HG03469 (cell line): ENCODE measurements at regions not wholly inside any gene's neighbourhood (a gene's known extent, or its start where the extent isn't known, plus 50 kb on each side); places are given as distances from the start of the nearest gene placed in this dataset.

ENCODE experiments used
- ATAC-seq: cut with Tn5 transposase; IDR thresholded peaks from one replicate; pipeline ENCODE4 v1.9.1; 2021; ENCODE audit warnings: mild to moderate bottlenecking, moderate library complexity, moderate number of reproducible peaks; ENCODE audit not compliant: unreplicated experiment

- no peak for ATAC-seq
Observed at GRCh38 chr13:74683411-74683810, 549.2 kb upstream of the KLF12 start.

- ATAC-seq = no peak
Observed at GRCh38 chr13:74682746-74683145, 548.5 kb upstream of the KLF12 start.

GRCh38 chr13:74681891-74682290, 547.7 kb upstream of the KLF12 start:
- no peak for ATAC-seq

GRCh38 chr13:74678308-74678965, 544.2 kb upstream of the KLF12 start:
- ATAC-seq = no peak

GRCh38 chr13:74675972-74676371, 541.8 kb upstream of the KLF12 start:
- ATAC-seq = no peak

- ATAC-seq = no peak
Observed at GRCh38 chr13:74675182-74675581, 541.0 kb upstream of the KLF12 start.

GRCh38 chr13:74674720-74675119, 540.5 kb upstream of the KLF12 start:
- ATAC-seq = no peak

- no peak for ATAC-seq
Observed at GRCh38 chr13:74669149-74669548, 534.9 kb upstream of the KLF12 start.

- no peak for ATAC-seq
Observed at GRCh38 chr13:74667656-74668203, 533.5 kb upstream of the KLF12 start.

GRCh38 chr13:74662905-74663304, 528.7 kb upstream of the KLF12 start:
- no peak for ATAC-seq

- ATAC-seq = no peak
Observed at GRCh38 chr13:74661851-74662250, 527.6 kb upstream of the KLF12 start.

GRCh38 chr13:74657765-74658164, 523.6 kb upstream of the KLF12 start:
- no peak for ATAC-seq

GRCh38 chr13:74651121-74651520, 516.9 kb upstream of the KLF12 start:
- no peak for ATAC-seq

- no peak for ATAC-seq
Observed at GRCh38 chr13:74647991-74648390, 513.8 kb upstream of the KLF12 start.

GRCh38 chr13:74647211-74647610, 513.0 kb upstream of the KLF12 start:
- no peak for ATAC-seq

- ATAC-seq = no peak
Observed at GRCh38 chr13:74646091-74646490, 511.9 kb upstream of the KLF12 start.

- no peak for ATAC-seq
Observed at GRCh38 chr13:74645586-74645985, 511.4 kb upstream of the KLF12 start.

- ATAC-seq = no peak
Observed at GRCh38 chr13:74644229-74644628, 510.0 kb upstream of the KLF12 start.

- no peak for ATAC-seq
Observed at GRCh38 chr13:74641586-74641985, 507.4 kb upstream of the KLF12 start.

GRCh38 chr13:74633734-74634133, 499.5 kb upstream of the KLF12 start:
- no peak for ATAC-seq

GRCh38 chr13:74629985-74630384, 495.8 kb upstream of the KLF12 start:
- no peak for ATAC-seq

- ATAC-seq = no peak
Observed at GRCh38 chr13:74625541-74625940, 491.3 kb upstream of the KLF12 start.

GRCh38 chr13:74623761-74624160, 489.6 kb upstream of the KLF12 start:
- no peak for ATAC-seq
